Osteoblast (primary cell): ENCODE measurements at regions not wholly inside any gene's neighbourhood (a gene's known extent, or its start where the extent isn't known, plus 50 kb on each side); places are given as distances from the start of the nearest gene placed in this dataset.

Experiments
- DNase-seq: peaks from one replicate; pipeline ENCODE4 v3.0.0; 2011; ENCODE audit warnings: low spot score, mixed read lengths; ENCODE audit not compliant: insufficient read length; ENCODE audit errors: missing footprints
- H2AFZ ChIP-seq: 2 replicates; pipeline ENCODE4 v1.6.0; 2011; ENCODE audit warnings: mild to moderate bottlenecking, low read length
- H3K27ac ChIP-seq: 2 replicates; pipeline ENCODE4 v1.5.1; 2011; ENCODE audit warnings: mild to moderate bottlenecking, low read depth, low read length, moderate library complexity
- H3K27me3 ChIP-seq: 2 replicates; pipeline ENCODE4 v1.6.0; 2012; ENCODE audit warnings: mild to moderate bottlenecking, control low read depth, inconsistent platforms, low read length, moderate library complexity; ENCODE audit not compliant: insufficient read depth
- H3K36me3 ChIP-seq: 2 replicates; pipeline ENCODE4 v1.5.1; 2011; ENCODE audit warnings: mild to moderate bottlenecking, low read length, control low read depth, moderate library complexity; ENCODE audit not compliant: insufficient read depth
- H3K4me1 ChIP-seq: 2 replicates; pipeline ENCODE4 v1.5.1; 2011; ENCODE audit warnings: mild to moderate bottlenecking, low read length, control low read depth, moderate library complexity; ENCODE audit not compliant: insufficient read depth
- H3K4me2 ChIP-seq: 2 replicates; pipeline ENCODE4 v1.6.0; 2011; ENCODE audit warnings: mild to moderate bottlenecking, low read length; ENCODE audit not compliant: insufficient read depth
- H3K4me3 ChIP-seq: fragments of 200-600 bp; sonication (generic); 3 replicates; pipeline ENCODE4 v1.5.1; 2012; ENCODE audit warnings: mild to moderate bottlenecking, low read length, inconsistent platforms; ENCODE audit not compliant: insufficient read depth
- H3K79me2 ChIP-seq: 2 replicates; pipeline ENCODE4 v1.6.0; 2012; ENCODE audit warnings: mild to moderate bottlenecking, low read length, control low read depth, inconsistent platforms; ENCODE audit not compliant: insufficient read depth
- H3K9me3 ChIP-seq: 2 replicates; pipeline ENCODE4 v1.5.1; 2011; ENCODE audit warnings: low read depth, low read length, control low read depth
- H4K20me1 ChIP-seq: 2 replicates; pipeline ENCODE4 v1.6.0; 2012; ENCODE audit warnings: mild to moderate bottlenecking, low read length, control low read depth; ENCODE audit not compliant: insufficient read depth
- CTCF ChIP-seq: IDR thresholded peaks from 2 replicates; pipeline ENCODE4 v1.5.1; 2011; ENCODE audit warnings: mild to moderate bottlenecking, low read depth, low read length, moderate library complexity; ENCODE audit errors: extremely low read depth

DNA sequence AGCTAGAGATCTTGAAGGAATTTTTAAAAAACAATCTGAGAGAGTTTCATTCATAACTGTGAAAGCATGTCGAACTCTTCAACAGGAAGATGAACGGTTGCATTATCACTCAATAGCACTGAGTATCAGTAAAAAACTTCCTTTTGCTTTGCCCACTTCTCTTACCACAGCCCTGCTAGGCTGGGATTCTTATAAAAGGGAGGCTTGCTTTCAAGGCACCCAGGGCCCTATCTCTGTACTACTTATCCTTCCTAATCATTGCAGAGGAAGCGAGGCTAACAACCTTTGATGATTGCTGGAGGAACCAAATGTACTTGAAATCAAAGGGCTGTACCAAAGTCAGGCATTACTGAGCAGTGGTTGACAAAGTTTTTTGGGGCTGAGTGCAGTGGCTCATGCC lies 71.2 kb downstream of the SNRPE start:
- Histone ChIP-seq H2AFZ (no peak overlapping the region), H4K20me1 (no peaks in the 10 kb centered on the region), H3K79me2 (no peaks in the 10 kb centered on the region), H3K36me3 (no peaks in the 10 kb centered on the region), H3K4me2 (no peak overlapping the region), H3K4me3 (no peak overlapping the region), H3K9me3 (no peaks in the 10 kb centered on the region), H3K4me1 (no peaks in the 10 kb centered on the region), H3K27me3 (peaks cover 4% of the 10 kb centered on the region), H3K27ac (no peak overlapping the region)
- DNase-seq: no peak
- no peak for TF ChIP-seq CTCF

GRCh38 chr1:203934027-203934426 lies 72.6 kb downstream of the SNRPE start:
- Histone ChIP-seq H3K4me3 (no peak overlapping the region), H3K4me1 (no peaks in the 10 kb centered on the region), H4K20me1 (no peaks in the 10 kb centered on the region), H3K27ac (no peak overlapping the region), H3K9me3 (no peaks in the 10 kb centered on the region), H3K4me2 (no peak overlapping the region), H3K27me3 (peaks cover 15% of the 10 kb centered on the region), H3K36me3 (no peaks in the 10 kb centered on the region), H3K79me2 (no peaks in the 10 kb centered on the region), H2AFZ (no peak overlapping the region)
- no peak for TF ChIP-seq CTCF
- no peak for DNase-seq

DNA sequence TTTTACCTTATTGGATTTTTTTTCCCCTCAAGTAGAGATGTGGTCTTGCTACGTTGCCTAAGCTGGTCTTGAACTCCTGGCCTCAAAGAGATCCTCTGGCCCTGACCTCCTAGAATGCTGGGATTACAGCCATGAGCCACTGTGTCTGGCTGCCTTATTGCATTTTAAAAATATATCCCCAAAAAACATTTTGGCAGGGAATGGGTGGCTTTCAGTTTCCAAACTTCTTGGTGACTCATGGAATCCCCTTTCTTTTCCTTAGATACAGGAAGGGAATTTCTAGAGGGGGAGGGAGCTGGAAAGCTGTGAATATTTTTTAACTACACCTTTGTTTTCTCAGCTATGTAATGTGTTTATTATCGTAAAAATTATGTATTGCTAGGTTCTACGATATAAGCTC lies 73.3 kb downstream of the SNRPE start:
- Histone ChIP-seq H3K4me1 (no peaks in the 10 kb centered on the region), H3K4me2 (no peak overlapping the region), H3K27me3 (peaks cover 15% of the 10 kb centered on the region), H3K4me3 (no peak overlapping the region), H4K20me1 (no peaks in the 10 kb centered on the region), H3K36me3 (no peaks in the 10 kb centered on the region), H3K79me2 (no peaks in the 10 kb centered on the region), H2AFZ (no peak overlapping the region), H3K9me3 (no peaks in the 10 kb centered on the region), H3K27ac (no peak overlapping the region)
- no peak for TF ChIP-seq CTCF
- DNase-seq: no peak

DNA sequence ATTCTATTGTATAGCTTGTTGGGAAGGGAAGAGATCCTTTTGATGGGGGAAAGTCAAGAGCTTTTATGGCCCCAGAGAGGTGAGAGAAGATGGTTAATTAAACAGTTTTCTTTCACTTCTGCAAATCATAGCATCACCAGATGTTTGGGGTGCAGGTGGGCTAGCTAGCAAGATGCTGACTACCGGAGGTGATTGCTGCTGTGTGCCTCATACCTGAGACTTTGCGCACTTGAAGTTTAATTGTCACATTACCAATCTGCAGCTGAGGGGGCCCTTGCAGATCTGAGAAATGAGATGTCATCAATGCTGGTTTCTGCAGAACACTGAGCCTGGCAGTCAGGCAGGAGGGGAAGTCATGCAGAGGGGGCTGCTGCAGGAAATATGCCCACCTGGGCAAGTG lies 73.9 kb downstream of the SNRPE start:
- H3K36me3 ChIP-seq: no peaks in the 10 kb centered on the region
- no peak for TF ChIP-seq CTCF
- H3K27me3 ChIP-seq: peaks cover 20% of the 10 kb centered on the region

More for the DNA sequence above, 73.9 kb downstream of the SNRPE start:
- no peaks in the 10 kb centered on the region for H3K9me3 ChIP-seq
- H2AFZ ChIP-seq: no peak overlapping the region
- H3K4me1 ChIP-seq: no peaks in the 10 kb centered on the region
- no peak overlapping the region for H3K4me3 ChIP-seq
- peak; percentile 19 for DNase-seq
- no peak overlapping the region for H3K27ac ChIP-seq
- H3K4me2 ChIP-seq: no peak overlapping the region
- H3K79me2 ChIP-seq: no peaks in the 10 kb centered on the region
- H4K20me1 ChIP-seq: no peaks in the 10 kb centered on the region
